Uterus (tissue), 2 donors: ENCODE measurements at regions not wholly inside any gene's neighbourhood (a gene's known extent, or its start where the extent isn't known, plus 50 kb on each side); places are given as distances from the start of the nearest gene placed in this dataset.

Experiments used
- POLR2A ChIP-seq, 2 donors: fragments of 450-650 bp; IDR thresholded peaks; one replicate each; pipeline ENCODE4 v1.6.1; 2016; ENCODE audit warnings: antibody characterized with exemption in 2 of 2, mild to moderate bottlenecking in 1 of 2, moderate library complexity in 1 of 2
- TF ChIP-seq, protein P1 (sequence below), 4 experiments: fragments of 200-600 bp in 2 of 4; fragments of 450-650 bp in 2 of 4; sonication (generic) in 2 of 4; IDR thresholded peaks; one replicate each; pipeline ENCODE4 v1.5.1; 2016 to 2019; ENCODE audit warnings: antibody characterized with exemption in 4 of 4, mild to moderate bottlenecking in 2 of 4, moderate library complexity in 1 of 4

DNA sequence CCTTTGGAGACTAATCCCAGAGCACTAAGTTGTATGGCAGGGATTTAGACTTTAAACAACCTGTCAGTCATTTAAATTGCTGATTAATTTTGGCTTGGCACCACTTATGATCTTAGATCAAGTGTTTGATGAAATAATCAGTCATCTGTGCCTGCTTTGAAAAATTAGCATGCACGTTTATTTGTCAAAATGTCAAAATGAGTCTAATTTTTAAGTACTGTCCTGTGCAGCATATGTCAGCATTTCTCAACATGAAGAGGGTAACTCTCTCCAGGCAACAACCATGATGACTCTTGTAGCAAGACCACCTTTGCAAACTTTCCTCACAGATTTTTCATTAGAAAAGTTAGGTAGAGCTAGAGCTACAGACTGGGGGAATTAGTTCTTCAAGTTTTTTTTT lies 155.7 kb upstream of the GJE1 start:
- TF ChIP-seq POLR2A (IDR thresholded peaks at IDR 0.05): no peak
- TF ChIP-seq, protein P1, sequence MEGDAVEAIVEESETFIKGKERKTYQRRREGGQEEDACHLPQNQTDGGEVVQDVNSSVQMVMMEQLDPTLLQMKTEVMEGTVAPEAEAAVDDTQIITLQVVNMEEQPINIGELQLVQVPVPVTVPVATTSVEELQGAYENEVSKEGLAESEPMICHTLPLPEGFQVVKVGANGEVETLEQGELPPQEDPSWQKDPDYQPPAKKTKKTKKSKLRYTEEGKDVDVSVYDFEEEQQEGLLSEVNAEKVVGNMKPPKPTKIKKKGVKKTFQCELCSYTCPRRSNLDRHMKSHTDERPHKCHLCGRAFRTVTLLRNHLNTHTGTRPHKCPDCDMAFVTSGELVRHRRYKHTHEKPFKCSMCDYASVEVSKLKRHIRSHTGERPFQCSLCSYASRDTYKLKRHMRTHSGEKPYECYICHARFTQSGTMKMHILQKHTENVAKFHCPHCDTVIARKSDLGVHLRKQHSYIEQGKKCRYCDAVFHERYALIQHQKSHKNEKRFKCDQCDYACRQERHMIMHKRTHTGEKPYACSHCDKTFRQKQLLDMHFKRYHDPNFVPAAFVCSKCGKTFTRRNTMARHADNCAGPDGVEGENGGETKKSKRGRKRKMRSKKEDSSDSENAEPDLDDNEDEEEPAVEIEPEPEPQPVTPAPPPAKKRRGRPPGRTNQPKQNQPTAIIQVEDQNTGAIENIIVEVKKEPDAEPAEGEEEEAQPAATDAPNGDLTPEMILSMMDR (IDR thresholded peaks at IDR 0.05): no peak
